GM23338 (cell line): ENCODE measurements at regions not wholly inside any gene's neighbourhood (a gene's known extent, or its start where the extent isn't known, plus 50 kb on each side); places are given as distances from the start of the nearest gene placed in this dataset.
A peak's percentile ranks its signal among the peaks of the same experiment; 100 is the strongest.

Experiments used
- ATAC-seq: fragments of 200-7000 bp; cut with Tn5 transposase; 3 replicates; pipeline ENCODE4 v1.9.1; 2020
- DNase-seq: peaks from one replicate; pipeline ENCODE4 v3.0.0-alpha.2; 2015; ENCODE audit warnings: low spot score
- H2AFZ ChIP-seq: fragments of 200-600 bp; sonication (generic); 2 replicates; pipeline ENCODE4 v1.8.0; 2016; ENCODE audit warnings: antibody characterized with exemption, mild to moderate bottlenecking, moderate library complexity
- H3F3A ChIP-seq: fragments of 200-600 bp; sonication (generic); replicated peaks from 2 replicates; pipeline ENCODE4 v1.8.0; 2017; ENCODE audit warnings: antibody characterized with exemption, mixed run types, low read depth
- H3K27ac ChIP-seq: fragments of 200-600 bp; sonication (generic); 2 replicates; pipeline ENCODE4 v1.6.1; 2016; ENCODE audit warnings: low read depth
- H3K27me3 ChIP-seq: fragments of 200-600 bp; sonication (generic); 2 replicates; pipeline ENCODE4 v1.8.0; 2016; ENCODE audit warnings: mild to moderate bottlenecking, mixed run types, moderate library complexity; ENCODE audit not compliant: insufficient read depth
- H3K36me3 ChIP-seq: fragments of 200-600 bp; sonication (generic); 2 replicates; pipeline ENCODE4 v1.8.0; 2016; ENCODE audit warnings: mild to moderate bottlenecking; ENCODE audit not compliant: insufficient read depth
- H3K4me1 ChIP-seq: fragments of 200-600 bp; sonication (generic); 2 replicates; pipeline ENCODE4 v1.8.0; 2016; ENCODE audit warnings: mild to moderate bottlenecking, moderate library complexity; ENCODE audit not compliant: insufficient read depth
- H3K4me2 ChIP-seq: fragments of 200-600 bp; sonication (generic); 2 replicates; pipeline ENCODE4 v1.7.1; 2017; ENCODE audit warnings: mixed run types
- H3K4me3 ChIP-seq: fragments of 200-600 bp; sonication (generic); 2 replicates; pipeline ENCODE4 v1.6.1; 2016; ENCODE audit warnings: mixed run types
- H3K79me2 ChIP-seq: fragments of 200-600 bp; sonication (generic); replicated peaks from 2 replicates; pipeline ENCODE4 v1.8.0; 2017; ENCODE audit warnings: mild to moderate bottlenecking; ENCODE audit not compliant: insufficient read depth
- H3K9me2 ChIP-seq: fragments of 200-600 bp; sonication (generic); 2 replicates; pipeline ENCODE4 v1.8.0; 2017; ENCODE audit not compliant: insufficient read depth
- H4K20me1 ChIP-seq: fragments of 200-600 bp; sonication (generic); replicated peaks from 2 replicates; pipeline ENCODE4 v1.8.0; 2017; ENCODE audit warnings: mild to moderate bottlenecking; ENCODE audit not compliant: insufficient read depth
- H3K27ac Mint-ChIP-seq: 2 replicates; pipeline ENCODE4 v1.8.0; 2020; ENCODE audit warnings: inconsistent platforms, mild to moderate bottlenecking, moderate library complexity, mixed read lengths
- H3K27me3 Mint-ChIP-seq: 3 replicates; pipeline ENCODE4 v1.8.0; 2022; ENCODE audit warnings: low read depth, mild to moderate bottlenecking, moderate library complexity, mixed read lengths, inconsistent platforms; ENCODE audit not compliant: insufficient read depth, poor library complexity
- H3K36me3 Mint-ChIP-seq: 3 replicates; pipeline ENCODE4 v1.8.0; 2021; ENCODE audit warnings: low read depth, mild to moderate bottlenecking, inconsistent platforms, moderate library complexity, mixed read lengths
- H3K4me1 Mint-ChIP-seq: 3 replicates; pipeline ENCODE4 v1.8.0; 2020; ENCODE audit warnings: mild to moderate bottlenecking, inconsistent platforms, mixed read lengths
- H3K4me3 Mint-ChIP-seq: 3 replicates; pipeline ENCODE4 v1.8.0; 2021; ENCODE audit warnings: moderate library complexity, mild to moderate bottlenecking, inconsistent platforms, mixed read lengths
- H3K9me3 Mint-ChIP-seq: 3 replicates; pipeline ENCODE4 v1.8.0; 2020; ENCODE audit warnings: moderate library complexity, mild to moderate bottlenecking, inconsistent platforms, mixed read lengths
- CREB1 ChIP-seq: fragments of 250-450 bp; sonication (Bioruptor Pico); IDR thresholded peaks from 2 replicates; pipeline ENCODE4 v1.5.0; 2020; ENCODE audit warnings: low read depth, mild to moderate bottlenecking, moderate library complexity
- EZH2 ChIP-seq: fragments of 200-600 bp; sonication (generic); IDR thresholded peaks from one replicate; pipeline ENCODE4 v1.8.0; 2017; ENCODE audit warnings: antibody characterized with exemption, mild to moderate bottlenecking, low read depth; ENCODE audit not compliant: unreplicated experiment
- EZH2phosphoT487 ChIP-seq: fragments of 200-600 bp; sonication (generic); IDR thresholded peaks from one replicate; pipeline ENCODE4 v1.8.1; 2018; ENCODE audit warnings: antibody characterized with exemption; ENCODE audit not compliant: unreplicated experiment
- JUNB ChIP-seq: IDR thresholded peaks from one replicate; pipeline ENCODE4 v1.6.1; 2016; ENCODE audit warnings: antibody characterized with exemption; ENCODE audit not compliant: unreplicated experiment
- NANOG ChIP-seq: IDR thresholded peaks from 2 replicates; pipeline ENCODE4 v1.6.1; 2016; ENCODE audit warnings: antibody characterized with exemption, borderline replicate concordance
- POLR2AphosphoS5 ChIP-seq: IDR thresholded peaks from 2 replicates; pipeline ENCODE4 v1.6.1; 2016; ENCODE audit warnings: antibody characterized with exemption, low read depth
- STAT1 ChIP-seq: IDR thresholded peaks from one replicate; pipeline ENCODE4 v1.6.1; 2016; ENCODE audit warnings: antibody characterized with exemption; ENCODE audit not compliant: unreplicated experiment
- ZNF114 ChIP-seq: fragments of 250-450 bp; sonication (Bioruptor Pico); IDR thresholded peaks from 2 replicates; pipeline ENCODE4 v1.5.0; 2020; ENCODE audit warnings: mild to moderate bottlenecking, moderate library complexity
- ZNF331 ChIP-seq: fragments of 250-450 bp; sonication (Bioruptor Pico); IDR thresholded peaks from 2 replicates; pipeline ENCODE4 v1.5.0; 2020; ENCODE audit warnings: low read depth, mild to moderate bottlenecking, moderate library complexity
- TF ChIP-seq, protein P1 (sequence below): IDR thresholded peaks from one replicate; pipeline ENCODE4 v1.6.1; 2018; ENCODE audit warnings: antibody characterized with exemption; ENCODE audit not compliant: unreplicated experiment
- TF ChIP-seq, protein P2 (sequence below), 2 experiments: fragments of 200-600 bp in 1 of 2; sonication (generic) in 1 of 2; conservative IDR thresholded peaks; 2 replicates each; pipeline versions ENCODE4 v1.5.1 to v1.6.1; 2016 to 2017; ENCODE audit warnings: antibody characterized with exemption in 2 of 2, low read depth in 2 of 2, mild to moderate bottlenecking in 2 of 2, moderate library complexity in 1 of 2
- TF ChIP-seq, protein P3 (sequence below): IDR thresholded peaks from 2 replicates; pipeline ENCODE4 v1.6.1; 2016; ENCODE audit warnings: antibody characterized with exemption

DNA sequence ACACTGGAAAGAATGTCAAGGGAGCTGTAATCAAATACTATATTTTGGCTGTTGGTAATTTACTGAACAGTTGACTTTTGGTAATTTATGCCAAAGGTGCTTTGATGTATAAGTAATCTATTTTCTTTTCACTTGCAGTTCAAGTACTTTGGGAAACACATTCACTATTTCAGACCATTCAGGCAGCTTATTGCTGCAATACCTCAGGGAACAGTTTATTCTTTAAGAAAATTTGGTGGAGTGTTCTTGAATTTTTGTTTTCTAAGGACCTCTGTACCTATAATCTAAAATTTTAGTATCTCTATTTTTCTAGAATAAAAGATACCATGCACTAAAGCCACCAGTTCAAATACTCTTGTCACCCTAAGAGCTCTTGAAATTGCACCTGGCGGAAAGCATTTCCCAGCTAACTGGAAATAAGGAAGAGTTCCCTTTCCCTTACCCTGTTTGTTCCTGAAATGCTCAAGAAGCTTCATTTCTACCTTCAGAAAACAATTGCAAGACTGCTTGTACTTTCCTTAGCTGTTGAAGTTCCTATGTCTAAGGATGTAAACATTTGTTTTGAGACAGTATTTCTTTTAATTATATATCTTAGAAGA, 633.5 kb upstream of the FAT1 start:
- Mint-ChIP-seq H3K4me3 (no peak overlapping the region), H3K4me1 (peaks cover 2% of the 10 kb centered on the region; the same call in 1 of the 3 replicates), H3K27ac (no peak overlapping the region), H3K36me3 (no peaks in the 10 kb centered on the region), H3K27me3 (no peaks in the 10 kb centered on the region), H3K9me3 (no peaks in the 10 kb centered on the region)
- Histone ChIP-seq H3K4me1 (no peaks in the 10 kb centered on the region), H3K4me3 (no peak overlapping the region), H3F3A (no peaks in the 10 kb centered on the region), H3K36me3 (no peaks in the 10 kb centered on the region), H3K9me2 (no peaks in the 10 kb centered on the region), H3K27ac (no peak overlapping the region), H4K20me1 (no peaks in the 10 kb centered on the region), H3K4me2 (no peak overlapping the region), H3K79me2 (no peaks in the 10 kb centered on the region), H2AFZ (no peak overlapping the region), H3K27me3 (no peaks in the 10 kb centered on the region)
- TF ChIP-seq STAT1 = no peak
- TF ChIP-seq CREB1 (CRISPR knock-in tag) = no peak
- TF ChIP-seq, protein P1, sequence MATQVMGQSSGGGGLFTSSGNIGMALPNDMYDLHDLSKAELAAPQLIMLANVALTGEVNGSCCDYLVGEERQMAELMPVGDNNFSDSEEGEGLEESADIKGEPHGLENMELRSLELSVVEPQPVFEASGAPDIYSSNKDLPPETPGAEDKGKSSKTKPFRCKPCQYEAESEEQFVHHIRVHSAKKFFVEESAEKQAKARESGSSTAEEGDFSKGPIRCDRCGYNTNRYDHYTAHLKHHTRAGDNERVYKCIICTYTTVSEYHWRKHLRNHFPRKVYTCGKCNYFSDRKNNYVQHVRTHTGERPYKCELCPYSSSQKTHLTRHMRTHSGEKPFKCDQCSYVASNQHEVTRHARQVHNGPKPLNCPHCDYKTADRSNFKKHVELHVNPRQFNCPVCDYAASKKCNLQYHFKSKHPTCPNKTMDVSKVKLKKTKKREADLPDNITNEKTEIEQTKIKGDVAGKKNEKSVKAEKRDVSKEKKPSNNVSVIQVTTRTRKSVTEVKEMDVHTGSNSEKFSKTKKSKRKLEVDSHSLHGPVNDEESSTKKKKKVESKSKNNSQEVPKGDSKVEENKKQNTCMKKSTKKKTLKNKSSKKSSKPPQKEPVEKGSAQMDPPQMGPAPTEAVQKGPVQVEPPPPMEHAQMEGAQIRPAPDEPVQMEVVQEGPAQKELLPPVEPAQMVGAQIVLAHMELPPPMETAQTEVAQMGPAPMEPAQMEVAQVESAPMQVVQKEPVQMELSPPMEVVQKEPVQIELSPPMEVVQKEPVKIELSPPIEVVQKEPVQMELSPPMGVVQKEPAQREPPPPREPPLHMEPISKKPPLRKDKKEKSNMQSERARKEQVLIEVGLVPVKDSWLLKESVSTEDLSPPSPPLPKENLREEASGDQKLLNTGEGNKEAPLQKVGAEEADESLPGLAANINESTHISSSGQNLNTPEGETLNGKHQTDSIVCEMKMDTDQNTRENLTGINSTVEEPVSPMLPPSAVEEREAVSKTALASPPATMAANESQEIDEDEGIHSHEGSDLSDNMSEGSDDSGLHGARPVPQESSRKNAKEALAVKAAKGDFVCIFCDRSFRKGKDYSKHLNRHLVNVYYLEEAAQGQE = no peak
- TF ChIP-seq ZNF114 (CRISPR knock-in tag) = no peak
- no peak for TF ChIP-seq ZNF331 (CRISPR knock-in tag)
- TF ChIP-seq, protein P2, sequence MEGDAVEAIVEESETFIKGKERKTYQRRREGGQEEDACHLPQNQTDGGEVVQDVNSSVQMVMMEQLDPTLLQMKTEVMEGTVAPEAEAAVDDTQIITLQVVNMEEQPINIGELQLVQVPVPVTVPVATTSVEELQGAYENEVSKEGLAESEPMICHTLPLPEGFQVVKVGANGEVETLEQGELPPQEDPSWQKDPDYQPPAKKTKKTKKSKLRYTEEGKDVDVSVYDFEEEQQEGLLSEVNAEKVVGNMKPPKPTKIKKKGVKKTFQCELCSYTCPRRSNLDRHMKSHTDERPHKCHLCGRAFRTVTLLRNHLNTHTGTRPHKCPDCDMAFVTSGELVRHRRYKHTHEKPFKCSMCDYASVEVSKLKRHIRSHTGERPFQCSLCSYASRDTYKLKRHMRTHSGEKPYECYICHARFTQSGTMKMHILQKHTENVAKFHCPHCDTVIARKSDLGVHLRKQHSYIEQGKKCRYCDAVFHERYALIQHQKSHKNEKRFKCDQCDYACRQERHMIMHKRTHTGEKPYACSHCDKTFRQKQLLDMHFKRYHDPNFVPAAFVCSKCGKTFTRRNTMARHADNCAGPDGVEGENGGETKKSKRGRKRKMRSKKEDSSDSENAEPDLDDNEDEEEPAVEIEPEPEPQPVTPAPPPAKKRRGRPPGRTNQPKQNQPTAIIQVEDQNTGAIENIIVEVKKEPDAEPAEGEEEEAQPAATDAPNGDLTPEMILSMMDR (conservative IDR thresholded peaks at IDR 0.05; ENCODE audit: low read depth in 2 of 2) = no peak
- TF ChIP-seq EZH2 = no peak
- TF ChIP-seq JUNB = no peak
- ATAC-seq = no peak
- no peak for DNase-seq

DNA sequence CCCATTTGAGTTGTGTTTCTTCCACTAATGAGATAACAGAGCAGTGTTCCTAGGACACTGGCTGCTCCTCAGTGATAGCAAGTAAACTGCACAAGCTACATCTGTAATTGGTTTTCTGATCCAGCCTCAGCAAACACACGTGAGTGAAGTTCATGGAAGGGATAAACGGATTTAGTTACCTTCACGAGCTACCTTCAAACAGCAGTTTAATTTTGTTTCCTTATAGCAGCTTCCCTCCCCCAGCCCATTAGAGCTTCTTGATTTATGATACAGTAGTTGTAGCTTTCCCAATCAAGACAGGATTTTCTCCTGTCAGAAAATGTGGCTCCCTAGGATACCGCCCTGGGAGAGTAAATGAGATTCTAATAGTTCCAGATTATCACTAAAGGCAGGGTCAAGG, 634.2 kb upstream of the FAT1 start:
- H3K27ac Mint-ChIP-seq = no peak overlapping the region
- H3K27me3 ChIP-seq = no peaks in the 10 kb centered on the region
- no peaks in the 10 kb centered on the region for H3K4me1 ChIP-seq
- no peaks in the 10 kb centered on the region for H3F3A ChIP-seq
- H3K4me3 ChIP-seq = no peak overlapping the region
- H3K4me3 Mint-ChIP-seq = no peak overlapping the region
- peaks cover 2% of the 10 kb centered on the region; the same call in 1 of the 3 replicates for H3K4me1 Mint-ChIP-seq
- no peaks in the 10 kb centered on the region for H3K27me3 Mint-ChIP-seq
- no peak overlapping the region for H3K4me2 ChIP-seq
- DNase-seq = peak; percentile 4
- H3K36me3 Mint-ChIP-seq = no peaks in the 10 kb centered on the region
- H3K36me3 ChIP-seq = no peaks in the 10 kb centered on the region
- ATAC-seq = no peak
- H2AFZ ChIP-seq = no peak overlapping the region
- no peak overlapping the region for H3K27ac ChIP-seq
- H4K20me1 ChIP-seq = no peaks in the 10 kb centered on the region
- H3K9me2 ChIP-seq = no peaks in the 10 kb centered on the region
- H3K9me3 Mint-ChIP-seq = no peaks in the 10 kb centered on the region
- H3K79me2 ChIP-seq = no peaks in the 10 kb centered on the region
- TF ChIP-seq ZNF331 (CRISPR knock-in tag) (no peak), EZH2 (no peak), NANOG (no peak), ZNF114 (CRISPR knock-in tag) (no peak), STAT1 (no peak), POLR2AphosphoS5 (no peak), EZH2phosphoT487 (no peak), JUNB (no peak)
- TF ChIP-seq, protein P3, sequence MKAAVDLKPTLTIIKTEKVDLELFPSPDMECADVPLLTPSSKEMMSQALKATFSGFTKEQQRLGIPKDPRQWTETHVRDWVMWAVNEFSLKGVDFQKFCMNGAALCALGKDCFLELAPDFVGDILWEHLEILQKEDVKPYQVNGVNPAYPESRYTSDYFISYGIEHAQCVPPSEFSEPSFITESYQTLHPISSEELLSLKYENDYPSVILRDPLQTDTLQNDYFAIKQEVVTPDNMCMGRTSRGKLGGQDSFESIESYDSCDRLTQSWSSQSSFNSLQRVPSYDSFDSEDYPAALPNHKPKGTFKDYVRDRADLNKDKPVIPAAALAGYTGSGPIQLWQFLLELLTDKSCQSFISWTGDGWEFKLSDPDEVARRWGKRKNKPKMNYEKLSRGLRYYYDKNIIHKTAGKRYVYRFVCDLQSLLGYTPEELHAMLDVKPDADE = no peak
- TF ChIP-seq, protein P1 = no peak
